SK-N-SH (cell line): ENCODE measurements at regions not wholly inside any gene's neighbourhood (a gene's known extent, or its start where the extent isn't known, plus 50 kb on each side); places are given as distances from the start of the nearest gene placed in this dataset.

Source experiments
- CTCF ChIA-PET: fragments of 300-600, 350-600 bp; formaldehyde crosslinking; extraction: SDS; loops from one replicate; lab custom pipeline; 2021; lab: Yijun Ruan, JAX
- POLR2A ChIA-PET: fragments of 350-600 bp; sonication (Branson Sonifier 250); formaldehyde crosslinking; extraction: SDS; loops from one replicate; lab custom pipeline; 2020; ENCODE audit warnings: antibody characterized with exemption, inconsistent platforms; lab: Yijun Ruan, JAX
- DNase-seq: peaks from one replicate; pipeline ENCODE4 v3.0.0; 2012
- H2AFZ ChIP-seq: fragments of 200-600 bp; sonication (generic); 2 replicates; pipeline ENCODE4 v1.8.1; 2016; ENCODE audit warnings: antibody characterized with exemption, mild to moderate bottlenecking, low read depth
- H3F3A ChIP-seq: fragments of 200-600 bp; sonication (generic); replicated peaks from 2 replicates; pipeline ENCODE3; 2016; ENCODE audit warnings: antibody characterized with exemption, mild to moderate bottlenecking; ENCODE audit not compliant: insufficient read depth
- H3K27ac ChIP-seq, 2 experiments: fragments of 200-500 bp in 1 of 2; fragments of 200-600 bp in 1 of 2; sonication (Bioruptor generic) in 1 of 2; sonication (generic), shearing (Covaris generic) in 1 of 2; 2 replicates each; pipeline versions ENCODE4 v1.5.1 to v1.6.1; 2014 to 2016; ENCODE audit warnings: low read depth in 2 of 2, inconsistent platforms in 1 of 2, low read length in 1 of 2, mild to moderate bottlenecking in 1 of 2, mixed read lengths in 1 of 2
- H3K27me3 ChIP-seq: fragments of 200-600 bp; sonication (generic), shearing (Covaris generic); 2 replicates; pipeline ENCODE4 v1.6.1; 2016; ENCODE audit warnings: mixed run types; ENCODE audit not compliant: insufficient read depth
- H3K36me3 ChIP-seq, 2 experiments: fragments of 200-500 bp in 1 of 2; fragments of 200-600 bp in 1 of 2; sonication (Bioruptor generic) in 1 of 2; sonication (generic) in 1 of 2; replicated peaks in 1 of 2; 2 replicates each; pipeline versions ENCODE3 to v1.5.1; 2014 to 2016; ENCODE audit warnings: low read length in 1 of 2, mild to moderate bottlenecking in 1 of 2; ENCODE audit not compliant: insufficient read depth in 2 of 2, control insufficient read depth in 1 of 2
- H3K4me1 ChIP-seq, 2 experiments: fragments of 200-500 bp in 1 of 2; fragments of 200-600 bp in 1 of 2; sonication (Bioruptor generic) in 1 of 2; sonication (generic), shearing (Covaris generic) in 1 of 2; 2 replicates each; pipeline versions ENCODE4 v1.5.1 to v1.6.1; 2014 to 2016; ENCODE audit warnings: low read depth in 1 of 2, low read length in 1 of 2, mixed run types in 1 of 2; ENCODE audit not compliant: insufficient read depth in 2 of 2, control insufficient read depth in 1 of 2
- H3K4me2 ChIP-seq: fragments of 200-600 bp; sonication (generic), shearing (Covaris generic); 2 replicates; pipeline ENCODE4 v1.6.1; 2017; ENCODE audit warnings: mixed run types
- H3K4me3 ChIP-seq, 2 experiments: fragments of 200-500 bp in 1 of 2; fragments of 200-600 bp in 1 of 2; sonication (Bioruptor generic) in 1 of 2; sonication (generic), shearing (Covaris generic) in 1 of 2; 2 replicates each; pipeline versions ENCODE4 v1.5.1 to v1.8.1; 2014 to 2016; ENCODE audit warnings: low read depth in 2 of 2, inconsistent platforms in 1 of 2, low read length in 1 of 2, mild to moderate bottlenecking in 1 of 2, mixed read lengths in 1 of 2, moderate library complexity in 1 of 2
- H3K79me2 ChIP-seq: fragments of 200-600 bp; sonication (generic); 2 replicates; pipeline ENCODE4 v1.8.1; 2017; ENCODE audit warnings: mild to moderate bottlenecking; ENCODE audit not compliant: insufficient read depth
- H3K9ac ChIP-seq: fragments of 200-600 bp; sonication (generic); 2 replicates; pipeline ENCODE4 v1.6.1; 2017; ENCODE audit warnings: mixed run types
- H3K9me2 ChIP-seq: fragments of 200-600 bp; sonication (generic); 2 replicates; pipeline ENCODE4 v1.6.1; 2017; ENCODE audit warnings: mixed run types
- H3K9me3 ChIP-seq: fragments of 200-600 bp; sonication (generic); 2 replicates; pipeline ENCODE4 v1.6.1; 2017; ENCODE audit warnings: mixed run types, mild to moderate bottlenecking, moderate library complexity
- H4K20me1 ChIP-seq: fragments of 200-600 bp; sonication (generic); 2 replicates; pipeline ENCODE4 v1.6.1; 2017; ENCODE audit warnings: mild to moderate bottlenecking, mixed run types; ENCODE audit not compliant: insufficient read depth
- CHD2 ChIP-seq: fragments of 150-350 bp; IDR thresholded peaks from 2 replicates; pipeline ENCODE4 v1.6.1; 2018; ENCODE audit warnings: low read length; ENCODE audit not compliant: partially characterized antibody
- FOXM1 ChIP-seq: IDR thresholded peaks from 2 replicates; pipeline ENCODE4 v1.4.0; 2012; ENCODE audit warnings: low read depth, mild to moderate bottlenecking
- JUND ChIP-seq: IDR thresholded peaks from 2 replicates; pipeline ENCODE4 v1.4.0; 2012
- MXI1 ChIP-seq: IDR thresholded peaks from 2 replicates; pipeline ENCODE4 v1.6.1; 2012; ENCODE audit warnings: mild to moderate bottlenecking, low read depth, low read length, improper control_type of control experiment
- NFIC ChIP-seq: IDR thresholded peaks from 2 replicates; pipeline ENCODE4 v1.4.0; 2012; ENCODE audit warnings: borderline replicate concordance
- RCOR1 ChIP-seq: fragments of 150-350 bp; IDR thresholded peaks from 2 replicates; pipeline ENCODE4 v1.6.1; 2017; ENCODE audit warnings: antibody characterized with exemption, low read length
- REST ChIP-seq: IDR thresholded peaks from 2 replicates; pipeline ENCODE4 v1.6.1; 2012; ENCODE audit warnings: mild to moderate bottlenecking, low read depth, low read length, moderate library complexity
- RXRA ChIP-seq: IDR thresholded peaks from 2 replicates; pipeline ENCODE4 v1.4.0; 2012; ENCODE audit warnings: low read depth, mild to moderate bottlenecking, borderline replicate concordance
- TCF12 ChIP-seq: IDR thresholded peaks from 2 replicates; pipeline ENCODE4 v1.4.0; 2012
- TEAD4 ChIP-seq: IDR thresholded peaks from 2 replicates; pipeline ENCODE4 v1.4.0; 2012; ENCODE audit warnings: mild to moderate bottlenecking, borderline replicate concordance; ENCODE audit not compliant: insufficient read depth
- YY1 ChIP-seq: IDR thresholded peaks from 2 replicates; pipeline ENCODE4 v1.4.0; 2012; ENCODE audit warnings: low read depth, mild to moderate bottlenecking
- TF ChIP-seq, protein P1 (sequence below): fragments of 150-350 bp; IDR thresholded peaks from 2 replicates; pipeline ENCODE4 v1.6.1; 2016; ENCODE audit warnings: mild to moderate bottlenecking, low read depth, low read length
- TF ChIP-seq, protein P2 (sequence below): fragments of 150-350 bp; IDR thresholded peaks from 2 replicates; pipeline ENCODE4 v1.6.1; 2017; ENCODE audit warnings: antibody characterized with exemption, low read length, low read depth, borderline replicate concordance

GRCh38 chr6:95841560-95841959 lies 174.2 kb upstream of the FUT9 start:
- POLR2A ChIA-PET, result no interaction called here

More at GRCh38 chr6:95841560-95841959, 174.2 kb upstream of the FUT9 start:
- TF ChIP-seq FOXM1 (no peak), TCF12 (no peak), NFIC (no peak), RXRA (no peak), YY1 (no peak), CHD2 (no peak), JUND (no peak), MXI1 (no peak), REST (no peak), RCOR1 (no peak), TEAD4 (no peak)
- TF ChIP-seq, protein P1, sequence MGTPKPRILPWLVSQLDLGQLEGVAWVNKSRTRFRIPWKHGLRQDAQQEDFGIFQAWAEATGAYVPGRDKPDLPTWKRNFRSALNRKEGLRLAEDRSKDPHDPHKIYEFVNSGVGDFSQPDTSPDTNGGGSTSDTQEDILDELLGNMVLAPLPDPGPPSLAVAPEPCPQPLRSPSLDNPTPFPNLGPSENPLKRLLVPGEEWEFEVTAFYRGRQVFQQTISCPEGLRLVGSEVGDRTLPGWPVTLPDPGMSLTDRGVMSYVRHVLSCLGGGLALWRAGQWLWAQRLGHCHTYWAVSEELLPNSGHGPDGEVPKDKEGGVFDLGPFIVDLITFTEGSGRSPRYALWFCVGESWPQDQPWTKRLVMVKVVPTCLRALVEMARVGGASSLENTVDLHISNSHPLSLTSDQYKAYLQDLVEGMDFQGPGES, result no peak
- TF ChIP-seq, protein P2, sequence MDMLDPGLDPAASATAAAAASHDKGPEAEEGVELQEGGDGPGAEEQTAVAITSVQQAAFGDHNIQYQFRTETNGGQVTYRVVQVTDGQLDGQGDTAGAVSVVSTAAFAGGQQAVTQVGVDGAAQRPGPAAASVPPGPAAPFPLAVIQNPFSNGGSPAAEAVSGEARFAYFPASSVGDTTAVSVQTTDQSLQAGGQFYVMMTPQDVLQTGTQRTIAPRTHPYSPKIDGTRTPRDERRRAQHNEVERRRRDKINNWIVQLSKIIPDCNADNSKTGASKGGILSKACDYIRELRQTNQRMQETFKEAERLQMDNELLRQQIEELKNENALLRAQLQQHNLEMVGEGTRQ, result no peak
- TF ChIP-seq, all 33 proteins: peak for 0
- no peaks in the 10 kb centered on the region for H3K4me1 ChIP-seq
- CTCF ChIA-PET, result interaction anchor here (1.0 kb wide), 1 partner anchor 27 kb away, joined by 3 read pairs; no protein-coding TSS in a partner anchor
- H3K9me2 ChIP-seq, result no peaks in the 10 kb centered on the region
- H4K20me1 ChIP-seq, result no peaks in the 10 kb centered on the region
- no peak overlapping the region for H3K4me2 ChIP-seq
- H3K27me3 ChIP-seq, result no peaks in the 10 kb centered on the region
- no peak overlapping the region for H3K9ac ChIP-seq
- no peak overlapping the region for H3K27ac ChIP-seq
- no peaks in the 10 kb centered on the region for H3K36me3 ChIP-seq
- H2AFZ ChIP-seq, result no peak overlapping the region
- H3F3A ChIP-seq, result no peaks in the 10 kb centered on the region
- no peaks in the 10 kb centered on the region; the same call in 1 of the 2 replicates for H3K9me3 ChIP-seq
- no peak overlapping the region for H3K4me3 ChIP-seq
- H3K79me2 ChIP-seq, result no peaks in the 10 kb centered on the region
- no peak for DNase-seq
